Fibroblast of lung (primary cell): ENCODE measurements at regions not wholly inside any gene's neighbourhood (a gene's known extent, or its start where the extent isn't known, plus 50 kb on each side); places are given as distances from the start of the nearest gene placed in this dataset.

Experiments used
- CTCF ChIP-seq, 2 donors: IDR thresholded peaks in 1 of 2; conservative IDR thresholded peaks in 1 of 2; 1 replicate in 1 of 2; 2 replicates in 1 of 2; pipeline ENCODE4 v1.5.1; 2011 to 2012; ENCODE audit warnings: low read length in 2 of 2, control low read depth in 1 of 2, inconsistent platforms in 1 of 2, low read depth in 1 of 2, mild to moderate bottlenecking in 1 of 2
- EZH2 ChIP-seq: IDR thresholded peaks from 2 replicates; pipeline ENCODE4 v1.5.1; 2012; ENCODE audit warnings: low read length, control low read depth, mild to moderate bottlenecking; ENCODE audit errors: missing control alignments

- TF ChIP-seq CTCF (conservative IDR thresholded peaks at IDR 0.05 in 1 of 2, IDR thresholded peaks at IDR 0.05 in 1 of 2; ENCODE audit: low read depth in 1 of 2, low read length in 2 of 2): no peak
- TF ChIP-seq EZH2: no peak
Measured at GRCh38 chr6:131390322-131390721, 182.7 kb upstream of the ARG1 start.
